ENCODE measurements at regions not wholly inside any gene's neighbourhood (a gene's known extent, or its start where the extent isn't known, plus 50 kb on each side); places are given as distances from the start of the nearest gene placed in this dataset.

- TF ChIP-seq, protein P1, sequence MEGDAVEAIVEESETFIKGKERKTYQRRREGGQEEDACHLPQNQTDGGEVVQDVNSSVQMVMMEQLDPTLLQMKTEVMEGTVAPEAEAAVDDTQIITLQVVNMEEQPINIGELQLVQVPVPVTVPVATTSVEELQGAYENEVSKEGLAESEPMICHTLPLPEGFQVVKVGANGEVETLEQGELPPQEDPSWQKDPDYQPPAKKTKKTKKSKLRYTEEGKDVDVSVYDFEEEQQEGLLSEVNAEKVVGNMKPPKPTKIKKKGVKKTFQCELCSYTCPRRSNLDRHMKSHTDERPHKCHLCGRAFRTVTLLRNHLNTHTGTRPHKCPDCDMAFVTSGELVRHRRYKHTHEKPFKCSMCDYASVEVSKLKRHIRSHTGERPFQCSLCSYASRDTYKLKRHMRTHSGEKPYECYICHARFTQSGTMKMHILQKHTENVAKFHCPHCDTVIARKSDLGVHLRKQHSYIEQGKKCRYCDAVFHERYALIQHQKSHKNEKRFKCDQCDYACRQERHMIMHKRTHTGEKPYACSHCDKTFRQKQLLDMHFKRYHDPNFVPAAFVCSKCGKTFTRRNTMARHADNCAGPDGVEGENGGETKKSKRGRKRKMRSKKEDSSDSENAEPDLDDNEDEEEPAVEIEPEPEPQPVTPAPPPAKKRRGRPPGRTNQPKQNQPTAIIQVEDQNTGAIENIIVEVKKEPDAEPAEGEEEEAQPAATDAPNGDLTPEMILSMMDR (IDR thresholded peaks at IDR 0.05 in 8 of 11, conservative IDR thresholded peaks at IDR 0.05 in 3 of 11) = no peak
- TF ChIP-seq POLR2AphosphoS5 (IDR thresholded peaks at IDR 0.05) (no peak), POLR2A (IDR thresholded peaks at IDR 0.05) (no peak)
Observed at GRCh38 chr1:24251501-24251900, 64.4 kb upstream of the IFNLR1 start.

All from spleen (tissue), 7 donors.